ENCODE measurements at regions not wholly inside any gene's neighbourhood (a gene's known extent, or its start where the extent isn't known, plus 50 kb on each side); places are given as distances from the start of the nearest gene placed in this dataset.

DNA sequence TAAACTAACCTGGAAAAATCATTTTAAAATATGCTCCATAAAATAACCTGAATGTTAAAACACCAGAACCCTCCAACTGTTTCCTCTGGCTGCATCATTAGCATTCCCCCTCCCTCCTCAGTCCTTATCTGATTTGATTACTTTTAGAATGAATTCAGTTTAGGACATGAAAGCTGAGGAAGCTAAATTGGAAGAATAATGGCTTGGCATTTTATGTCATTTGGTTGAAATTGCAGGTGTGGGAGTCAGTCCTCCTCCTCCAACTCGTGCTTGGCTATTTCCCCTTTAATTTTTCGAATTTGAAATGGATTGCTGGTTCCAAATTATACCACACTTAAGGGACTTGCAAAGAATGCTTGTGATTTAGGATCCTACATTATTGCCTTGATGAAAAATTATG lies 473.0 kb upstream of the STXBP6 start:
- Mint-ChIP-seq H3K36me3 (ENCODE audit: low read depth) (no peaks in the 10 kb centered on the region), H3K9me3 (peaks cover 8% of the 10 kb centered on the region), H3K27me3 (ENCODE audit: insufficient read depth) (no peaks in the 10 kb centered on the region), H3K4me1 (ENCODE audit: low read depth) (no peaks in the 10 kb centered on the region), H3K27ac (no peak overlapping the region), H3K4me3 (no peak overlapping the region)
- DNase-seq (ENCODE audit: low spot score) = no peak
- intact Hi-C loops (cut with micrococcal nuclease) = no loop called here

DNA sequence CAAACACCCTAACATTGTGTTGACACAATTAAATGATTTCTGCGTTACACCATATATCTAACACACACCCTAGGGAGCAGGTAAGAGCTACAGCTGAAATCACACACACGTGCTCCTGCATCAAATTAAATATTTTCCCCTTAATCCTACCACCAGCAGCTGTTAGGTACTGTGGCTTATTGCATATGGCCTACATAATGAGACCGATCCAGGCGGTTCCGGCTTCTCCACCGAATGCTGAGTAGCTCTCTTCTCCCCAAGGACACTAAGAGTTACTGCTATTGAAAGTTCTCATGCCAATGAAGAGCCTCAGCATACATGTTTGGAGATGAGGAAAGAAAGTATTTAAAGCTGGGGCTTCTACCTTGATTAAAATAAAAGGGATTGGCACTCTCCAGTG lies 472.2 kb upstream of the STXBP6 start:
- no peak for DNase-seq (ENCODE audit: low spot score)
- H3K4me3 Mint-ChIP-seq = no peak overlapping the region
- no peak overlapping the region for H3K27ac Mint-ChIP-seq
- no peaks in the 10 kb centered on the region for H3K4me1 Mint-ChIP-seq (ENCODE audit: low read depth)
- intact Hi-C loops (cut with micrococcal nuclease) = no loop called here
- no peaks in the 10 kb centered on the region for H3K27me3 Mint-ChIP-seq (ENCODE audit: insufficient read depth)
- no peaks in the 10 kb centered on the region for H3K36me3 Mint-ChIP-seq (ENCODE audit: low read depth)
- H3K9me3 Mint-ChIP-seq = peaks cover 8% of the 10 kb centered on the region

- no peak for DNase-seq (ENCODE audit: low spot score)
- Mint-ChIP-seq H3K4me1 (ENCODE audit: low read depth) (no peaks in the 10 kb centered on the region), H3K27ac (no peak overlapping the region), H3K9me3 (peaks cover 10% of the 10 kb centered on the region), H3K27me3 (ENCODE audit: insufficient read depth) (no peaks in the 10 kb centered on the region), H3K4me3 (no peak overlapping the region), H3K36me3 (ENCODE audit: low read depth) (no peaks in the 10 kb centered on the region)
- intact Hi-C loops (cut with micrococcal nuclease) = no loop called here
Measured at GRCh38 chr14:25521616-25522015, 471.7 kb upstream of the STXBP6 start.

DNA sequence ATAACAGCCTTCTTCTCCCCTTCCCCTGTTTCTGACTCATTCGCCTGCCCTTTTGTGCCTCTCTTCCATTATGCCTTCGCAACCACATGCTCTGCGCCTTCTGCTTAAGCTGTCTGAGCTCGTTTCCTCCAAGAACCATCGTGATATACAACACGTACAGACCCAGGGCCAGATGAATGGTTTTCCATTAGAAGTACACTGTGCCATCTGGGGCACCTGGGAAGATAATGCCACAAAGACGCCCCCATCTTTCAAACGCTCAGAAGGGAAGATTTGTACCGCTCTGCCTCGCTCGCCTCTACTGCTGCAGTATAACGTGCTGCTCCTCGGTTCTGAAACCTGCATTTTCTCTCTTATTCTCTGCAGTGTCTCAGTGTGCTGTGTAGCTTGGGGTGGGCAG lies 470.9 kb upstream of the STXBP6 start:
- Mint-ChIP-seq H3K36me3 (ENCODE audit: low read depth) (no peaks in the 10 kb centered on the region), H3K27me3 (ENCODE audit: insufficient read depth) (no peaks in the 10 kb centered on the region), H3K27ac (no peak overlapping the region), H3K9me3 (peaks cover 15% of the 10 kb centered on the region), H3K4me3 (no peak overlapping the region), H3K4me1 (ENCODE audit: low read depth) (no peaks in the 10 kb centered on the region)
- intact Hi-C loops (cut with micrococcal nuclease) = no loop called here
- no peak for DNase-seq (ENCODE audit: low spot score)

GRCh38 chr14:25518364-25518763 lies 468.4 kb upstream of the STXBP6 start:
- Mint-ChIP-seq H3K9me3 (peaks cover 20% of the 10 kb centered on the region), H3K36me3 (ENCODE audit: low read depth) (no peaks in the 10 kb centered on the region), H3K4me1 (ENCODE audit: low read depth) (no peaks in the 10 kb centered on the region), H3K4me3 (no peak overlapping the region), H3K27ac (no peak overlapping the region), H3K27me3 (ENCODE audit: insufficient read depth) (no peaks in the 10 kb centered on the region)
- intact Hi-C loops (cut with micrococcal nuclease) = no loop called here
- no peak for DNase-seq (ENCODE audit: low spot score)

DNA sequence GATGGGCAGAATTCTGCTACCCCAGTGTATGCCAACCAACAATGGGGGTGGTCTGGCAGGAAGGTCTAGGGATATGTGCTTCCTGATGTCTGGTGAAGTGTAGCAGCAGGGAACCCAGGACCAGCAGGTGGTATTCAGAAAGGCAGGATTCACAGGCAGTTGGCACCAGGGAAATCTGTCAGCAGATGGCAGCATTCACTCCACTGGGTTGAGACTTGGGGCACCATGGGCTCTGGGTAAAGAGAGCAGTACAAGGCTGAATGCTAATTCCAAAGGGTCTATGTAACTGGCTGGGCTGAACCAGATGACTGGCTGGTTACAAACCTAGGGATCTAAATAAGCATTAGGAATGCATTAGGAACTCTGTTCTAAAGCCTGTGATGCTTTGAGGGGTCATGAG lies 466.9 kb upstream of the STXBP6 start:
- peaks cover 24% of the 10 kb centered on the region for H3K9me3 Mint-ChIP-seq
- H3K36me3 Mint-ChIP-seq (ENCODE audit: low read depth) = no peaks in the 10 kb centered on the region
- no peaks in the 10 kb centered on the region for H3K27me3 Mint-ChIP-seq (ENCODE audit: insufficient read depth)
- no peaks in the 10 kb centered on the region for H3K4me1 Mint-ChIP-seq (ENCODE audit: low read depth)
- DNase-seq (ENCODE audit: low spot score) = no peak
- intact Hi-C loops (cut with micrococcal nuclease) = no loop called here
- H3K27ac Mint-ChIP-seq = no peak overlapping the region
- no peak overlapping the region for H3K4me3 Mint-ChIP-seq

GRCh38 chr14:25508845-25509244 lies 458.9 kb upstream of the STXBP6 start:
- Mint-ChIP-seq H3K27me3 (ENCODE audit: insufficient read depth) (no peaks in the 10 kb centered on the region), H3K4me1 (ENCODE audit: low read depth) (no peaks in the 10 kb centered on the region), H3K36me3 (ENCODE audit: low read depth) (no peaks in the 10 kb centered on the region), H3K9me3 (peaks cover 15% of the 10 kb centered on the region), H3K4me3 (no peak overlapping the region), H3K27ac (no peak overlapping the region)
- no peak for DNase-seq (ENCODE audit: low spot score)
- intact Hi-C loops (cut with micrococcal nuclease) = no loop called here

- H3K9me3 Mint-ChIP-seq = peaks cover 6% of the 10 kb centered on the region
- no peak overlapping the region for H3K4me3 Mint-ChIP-seq
- no peaks in the 10 kb centered on the region for H3K4me1 Mint-ChIP-seq (ENCODE audit: low read depth)
- no peaks in the 10 kb centered on the region for H3K36me3 Mint-ChIP-seq (ENCODE audit: low read depth)
- no peak overlapping the region for H3K27ac Mint-ChIP-seq
- DNase-seq (ENCODE audit: low spot score) = no peak
- intact Hi-C loops (cut with micrococcal nuclease) = no loop called here
- no peaks in the 10 kb centered on the region for H3K27me3 Mint-ChIP-seq (ENCODE audit: insufficient read depth)
Measured at GRCh38 chr14:25501749-25502148, 451.8 kb upstream of the STXBP6 start.

DNA sequence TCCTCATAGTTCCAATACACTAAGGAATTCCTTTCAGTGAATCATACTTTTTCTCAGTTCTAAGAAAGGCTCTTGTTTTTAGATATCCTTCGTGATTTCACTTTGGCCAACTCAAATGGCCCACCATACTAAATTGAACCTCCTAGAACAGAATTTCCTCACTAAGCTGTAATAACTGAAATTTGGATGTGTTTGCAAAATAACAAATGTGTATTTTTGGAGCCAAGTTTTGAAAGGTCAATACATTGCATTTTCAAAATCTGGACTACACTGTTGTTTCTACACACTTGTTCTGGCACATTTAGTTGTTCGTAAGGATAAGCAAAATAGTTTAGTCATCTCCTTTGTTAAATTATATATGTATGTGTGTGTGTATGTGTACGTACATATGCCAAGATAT lies 439.0 kb upstream of the STXBP6 start:
- Mint-ChIP-seq H3K9me3 (no peaks in the 10 kb centered on the region), H3K4me3 (no peak overlapping the region), H3K27ac (no peak overlapping the region), H3K36me3 (ENCODE audit: low read depth) (no peaks in the 10 kb centered on the region), H3K27me3 (ENCODE audit: insufficient read depth) (no peaks in the 10 kb centered on the region), H3K4me1 (ENCODE audit: low read depth) (no peaks in the 10 kb centered on the region)
- intact Hi-C loops (cut with micrococcal nuclease) = no loop called here
- no peak for DNase-seq (ENCODE audit: low spot score)

- intact Hi-C loops (cut with micrococcal nuclease) = no loop called here
- no peaks in the 10 kb centered on the region for H3K36me3 Mint-ChIP-seq (ENCODE audit: low read depth)
- H3K27me3 Mint-ChIP-seq (ENCODE audit: insufficient read depth) = no peaks in the 10 kb centered on the region
- H3K9me3 Mint-ChIP-seq = no peaks in the 10 kb centered on the region
- no peak for DNase-seq (ENCODE audit: low spot score)
- H3K4me3 Mint-ChIP-seq = no peak overlapping the region
- H3K4me1 Mint-ChIP-seq (ENCODE audit: low read depth) = no peaks in the 10 kb centered on the region
- no peak overlapping the region for H3K27ac Mint-ChIP-seq
Measured at GRCh38 chr14:25485381-25485780, 435.4 kb upstream of the STXBP6 start.

DNA sequence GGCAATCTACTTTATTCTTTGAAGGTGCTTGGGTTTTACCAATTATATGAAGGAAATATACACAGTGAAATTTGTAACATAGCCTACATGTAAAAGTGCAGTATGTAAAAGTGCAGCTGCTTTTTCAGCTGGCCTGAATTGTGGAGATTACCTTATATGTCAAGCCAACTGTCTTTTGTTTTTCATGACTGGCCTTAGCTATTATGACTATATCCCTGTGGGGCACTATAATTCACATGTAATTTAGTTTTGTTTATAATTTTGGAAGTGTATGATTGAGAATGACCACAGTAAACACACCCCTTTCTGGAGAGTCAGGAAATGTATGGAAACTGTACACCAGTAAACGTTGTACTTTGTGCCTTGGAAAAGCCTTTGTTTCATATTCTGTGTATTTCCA lies 435.0 kb upstream of the STXBP6 start:
- no peaks in the 10 kb centered on the region for H3K9me3 Mint-ChIP-seq
- H3K4me1 Mint-ChIP-seq (ENCODE audit: low read depth) = no peaks in the 10 kb centered on the region
- DNase-seq (ENCODE audit: low spot score) = no peak
- no peak overlapping the region for H3K4me3 Mint-ChIP-seq
- no peaks in the 10 kb centered on the region for H3K27me3 Mint-ChIP-seq (ENCODE audit: insufficient read depth)
- H3K27ac Mint-ChIP-seq = no peak overlapping the region
- H3K36me3 Mint-ChIP-seq (ENCODE audit: low read depth) = no peaks in the 10 kb centered on the region
- intact Hi-C loops (cut with micrococcal nuclease) = no loop called here

DNA sequence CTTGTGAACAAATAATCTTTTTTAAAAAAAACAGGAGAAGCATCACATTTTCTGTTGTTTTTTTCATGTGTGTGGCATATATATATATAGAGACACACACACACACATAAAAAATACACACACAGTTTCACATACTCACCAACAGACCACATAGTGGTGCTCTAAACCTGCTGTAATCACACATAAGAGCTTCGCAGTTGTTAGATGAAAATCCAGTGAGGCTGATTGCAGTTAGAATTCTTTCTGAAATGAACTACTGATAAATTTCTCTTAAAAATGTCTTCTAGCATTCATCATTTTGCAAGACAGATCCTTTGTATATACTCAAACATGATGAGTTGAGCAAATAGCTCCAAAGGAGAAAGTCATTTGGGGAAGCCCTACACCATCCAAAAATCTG lies 434.3 kb upstream of the STXBP6 start:
- no peak overlapping the region for H3K4me3 Mint-ChIP-seq
- H3K4me1 Mint-ChIP-seq (ENCODE audit: low read depth) = no peaks in the 10 kb centered on the region
- H3K27ac Mint-ChIP-seq = no peak overlapping the region
- intact Hi-C loops (cut with micrococcal nuclease) = no loop called here
- no peaks in the 10 kb centered on the region for H3K27me3 Mint-ChIP-seq (ENCODE audit: insufficient read depth)
- no peaks in the 10 kb centered on the region for H3K9me3 Mint-ChIP-seq
- DNase-seq (ENCODE audit: low spot score) = no peak
- no peaks in the 10 kb centered on the region for H3K36me3 Mint-ChIP-seq (ENCODE audit: low read depth)

- no peak for DNase-seq (ENCODE audit: low spot score)
- Mint-ChIP-seq H3K4me3 (no peak overlapping the region), H3K27ac (no peak overlapping the region), H3K27me3 (ENCODE audit: insufficient read depth) (no peaks in the 10 kb centered on the region), H3K9me3 (no peaks in the 10 kb centered on the region), H3K4me1 (ENCODE audit: low read depth) (no peaks in the 10 kb centered on the region), H3K36me3 (ENCODE audit: low read depth) (no peaks in the 10 kb centered on the region)
- intact Hi-C loops (cut with micrococcal nuclease) = no loop called here
Measured at GRCh38 chr14:25477316-25478098, 427.6 kb upstream of the STXBP6 start.

DNA sequence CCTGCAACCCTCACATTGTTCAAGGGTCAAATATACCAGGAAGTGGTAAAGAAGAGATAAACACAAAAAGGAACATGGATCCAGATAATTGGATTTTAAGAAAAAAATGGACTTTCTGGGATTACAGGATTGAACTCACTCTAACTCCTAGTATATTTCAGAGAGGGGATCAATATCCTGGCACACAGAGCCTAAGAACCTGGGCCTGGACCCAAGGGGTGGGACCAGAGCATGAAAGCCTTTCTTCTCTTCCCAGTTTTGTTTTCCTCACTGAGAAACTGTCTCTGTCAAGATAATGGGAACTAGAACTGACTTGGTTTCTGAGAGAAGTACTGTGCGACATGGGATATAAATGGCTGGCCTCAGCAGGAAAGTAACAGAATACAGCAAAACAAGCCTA lies 422.8 kb upstream of the STXBP6 start:
- intact Hi-C loops (cut with micrococcal nuclease) = no loop called here
- H3K4me1 Mint-ChIP-seq (ENCODE audit: low read depth) = no peaks in the 10 kb centered on the region
- no peak overlapping the region for H3K4me3 Mint-ChIP-seq
- DNase-seq (ENCODE audit: low spot score) = no peak
- no peaks in the 10 kb centered on the region for H3K9me3 Mint-ChIP-seq
- no peak overlapping the region for H3K27ac Mint-ChIP-seq
- H3K36me3 Mint-ChIP-seq (ENCODE audit: low read depth) = no peaks in the 10 kb centered on the region
- no peaks in the 10 kb centered on the region for H3K27me3 Mint-ChIP-seq (ENCODE audit: insufficient read depth)

Data from activated T-helper 1 cell treated with anti-CD3 and anti-CD28 coated beads, Interleukin-12 subunit alpha, Interleukin-12 subunit beta, Interleukin-2, Interleukin-4 antibody, amounts not matched to agents 30 ng/mL and 10 ng/mL and 1 ng/mL, durations not matched to agents 14 hours and 24 hours and 36 hours (primary cell).